Endothelial cell of umbilical vein (primary cell): ENCODE measurements at regions not wholly inside any gene's neighbourhood (a gene's known extent, or its start where the extent isn't known, plus 50 kb on each side); places are given as distances from the start of the nearest gene placed in this dataset.

Source experiments
- BruUV-seq: library from RNA; stranded (reverse); fragments of 400-500 nt; replicated peaks from 2 replicates; lab custom pipeline; 2021; lab: Mats Ljungman, UMichigan
- CTCF ChIA-PET: fragments of 300-600, 350-600 bp; sonication (Branson Sonifier 250); formaldehyde crosslinking; loops from one replicate; lab custom pipeline; 2021; ENCODE audit warnings: antibody characterized with exemption, inconsistent platforms; lab: Charles Lee
- POLR2A ChIA-PET: fragments of 300-600, 350-600 bp; sonication (Branson Sonifier 250); formaldehyde crosslinking; loops from one replicate; lab custom pipeline; 2021; ENCODE audit warnings: antibody characterized with exemption, inconsistent platforms; lab: Charles Lee
- DNase-seq: peaks from one replicate; pipeline ENCODE4 v3.0.0-alpha.2; 2011; ENCODE audit warnings: low read depth, low spot score
- FAIRE-seq: peaks from 2 replicates; lab custom pipeline; 2011; peaks lifted over from hg19 to GRCh38; lab: Jason Lieb, UNC
- H2AFZ ChIP-seq: 2 replicates; pipeline ENCODE4 v1.6.0; 2012; ENCODE audit warnings: low read depth, low read length, control low read depth, inconsistent platforms
- H3K27ac ChIP-seq: 2 replicates; pipeline ENCODE4 v1.5.1; 2011; ENCODE audit warnings: low read depth, mild to moderate bottlenecking, control low read depth, low read length, moderate library complexity; ENCODE audit not compliant: insufficient read depth
- H3K27me3 ChIP-seq, 2 experiments: 2 replicates each; pipeline versions ENCODE4 v1.6.0 to v1.6.1; 2011; ENCODE audit warnings: low read length in 2 of 2, mixed read lengths in 1 of 2; ENCODE audit not compliant: control insufficient read depth in 2 of 2, insufficient read depth in 2 of 2
- H3K36me3 ChIP-seq, 2 experiments: 2 replicates in 1 of 2; 3 replicates in 1 of 2; pipeline ENCODE4 v1.5.1; 2011; ENCODE audit warnings: low read length in 2 of 2, mild to moderate bottlenecking in 1 of 2, moderate library complexity in 1 of 2; ENCODE audit not compliant: control insufficient read depth in 2 of 2, insufficient read depth in 2 of 2; ENCODE audit errors: extremely low read depth in 1 of 2
- H3K4me1 ChIP-seq: 3 replicates; pipeline ENCODE4 v1.5.1; 2011; ENCODE audit warnings: mild to moderate bottlenecking, low read length; ENCODE audit not compliant: control insufficient read depth, insufficient read depth; ENCODE audit errors: extremely low read depth
- H3K4me2 ChIP-seq: 2 replicates; pipeline ENCODE4 v1.6.1; 2011; ENCODE audit warnings: low read length, control low read depth, mixed read lengths; ENCODE audit not compliant: insufficient read depth
- H3K4me3 ChIP-seq, 3 experiments: fragments of 200-600 bp in 1 of 3; sonication (generic), shearing (Covaris generic) in 1 of 3; replicated peaks in 1 of 3; 2 replicates each; pipeline ENCODE4 v1.5.1; 2011 to 2016; ENCODE audit warnings: control low read depth in 3 of 3, low read length in 3 of 3, mild to moderate bottlenecking in 2 of 3, inconsistent platforms in 1 of 3, low read depth in 1 of 3, moderate library complexity in 1 of 3; ENCODE audit not compliant: insufficient read depth in 1 of 3
- H3K79me2 ChIP-seq: 2 replicates; pipeline ENCODE4 v1.6.0; 2012; ENCODE audit warnings: low read length, inconsistent platforms; ENCODE audit not compliant: control insufficient read depth, insufficient read depth
- H3K9ac ChIP-seq: replicated peaks from 2 replicates; pipeline ENCODE3; 2011; ENCODE audit warnings: low read length, control low read depth; ENCODE audit not compliant: insufficient read depth; ENCODE audit errors: extremely low read depth
- H3K9me1 ChIP-seq: replicated peaks from 3 replicates; pipeline ENCODE4 v1.6.0; 2011; ENCODE audit warnings: mild to moderate bottlenecking, low read length; ENCODE audit not compliant: control insufficient read depth, insufficient read depth; ENCODE audit errors: extremely low read depth
- H3K9me3 ChIP-seq: replicated peaks from 2 replicates; pipeline ENCODE4 v1.5.1; 2012; ENCODE audit warnings: low read length, inconsistent platforms; ENCODE audit not compliant: control insufficient read depth, insufficient read depth
- H4K20me1 ChIP-seq: replicated peaks from 2 replicates; pipeline ENCODE3; 2011; ENCODE audit warnings: mild to moderate bottlenecking, low read length; ENCODE audit not compliant: control insufficient read depth, insufficient read depth; ENCODE audit errors: extremely low read depth
- CTCF ChIP-seq, 2 donors: IDR thresholded peaks; 1 replicate in 1 of 2; 2 replicates in 1 of 2; pipeline ENCODE4 v1.5.1; 2011; ENCODE audit warnings: low read length in 2 of 2, mild to moderate bottlenecking in 2 of 2, moderate library complexity in 2 of 2, control low read depth in 1 of 2, inconsistent platforms in 1 of 2, low read depth in 1 of 2; ENCODE audit not compliant: insufficient read depth in 1 of 2; ENCODE audit errors: extremely low read depth in 1 of 2
- EZH2 ChIP-seq: IDR thresholded peaks from 2 replicates; pipeline ENCODE4 v1.6.1; 2012; ENCODE audit warnings: borderline replicate concordance, low read depth, mild to moderate bottlenecking, moderate library complexity, low read length, inconsistent platforms; ENCODE audit not compliant: severe bottlenecking
- FOS ChIP-seq: IDR thresholded peaks from 2 replicates; pipeline ENCODE4 v1.6.1; 2011; ENCODE audit warnings: mild to moderate bottlenecking, low read length, moderate library complexity, borderline replicate concordance; ENCODE audit not compliant: insufficient read depth
- GATA2 ChIP-seq: IDR thresholded peaks from 2 replicates; pipeline ENCODE4 v1.7.0; 2011; ENCODE audit warnings: low read depth, mild to moderate bottlenecking, moderate library complexity, mixed read lengths, low read length; ENCODE audit not compliant: insufficient read length, insufficient read depth
- JUN ChIP-seq: IDR thresholded peaks from 2 replicates; pipeline ENCODE4 v1.6.1; 2011; ENCODE audit warnings: borderline replicate concordance, low read depth; ENCODE audit not compliant: insufficient read length, insufficient read depth
- MYC ChIP-seq: IDR thresholded peaks from one replicate; pipeline ENCODE4 v1.6.1; 2011; ENCODE audit warnings: mild to moderate bottlenecking, low read depth, low read length
- POLR2A ChIP-seq: IDR thresholded peaks from 2 replicates; pipeline ENCODE4 v1.6.1; 2012; ENCODE audit warnings: low read depth, mild to moderate bottlenecking, control low read depth, low read length
- POLR2AphosphoS5 ChIP-seq: IDR thresholded peaks from 2 replicates; pipeline ENCODE4 v1.6.1; 2012; ENCODE audit warnings: low read depth, mild to moderate bottlenecking, control low read depth, low read length, moderate library complexity; ENCODE audit not compliant: insufficient read depth
- dilution Hi-C: fragments of 300-500 bp; cut with MboI; formaldehyde crosslinking; loops from one replicate; pipeline ENCODE4 v1.15.0; 2019; ENCODE audit warnings: low sequenced_read_pairs; ENCODE audit not compliant: extremely low pct_ligation_motif_present
- intact Hi-C: fragments of 100-400 bp; cut with micrococcal nuclease; formaldehyde crosslinking; loops from one replicate; pipeline ENCODE4 v1.10.0; 2022
- TF ChIP-seq, protein P1 (sequence below): IDR thresholded peaks from 2 replicates; pipeline ENCODE4 v1.6.1; 2011; ENCODE audit not compliant: insufficient read depth, insufficient read length

DNA sequence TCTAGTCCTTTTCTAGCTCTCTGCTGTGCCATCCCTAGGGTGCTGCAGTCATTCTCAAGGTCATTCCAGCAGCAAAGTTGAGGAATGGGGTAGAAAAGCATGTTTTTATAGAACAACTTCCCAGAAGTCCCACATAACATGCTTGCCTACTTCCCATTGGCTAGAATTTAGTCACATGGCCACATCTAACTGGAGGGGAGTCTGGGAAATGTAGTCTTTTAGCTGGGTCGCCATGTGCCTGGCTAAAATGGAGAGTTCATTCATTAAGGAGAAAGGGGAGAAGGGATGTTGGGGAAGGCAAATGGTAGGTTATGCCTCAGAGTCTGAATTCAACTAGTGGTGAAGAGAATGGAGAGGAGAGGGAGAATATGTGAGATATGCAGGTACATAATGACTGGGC, 85.7 kb downstream of the SLC4A3 start:
- dilution Hi-C loops, result no loop called here
- ChIA-PET POLR2A (no interaction called here), CTCF (no interaction called here)
- Histone ChIP-seq H3K9ac (no peak overlapping the region), H3K27me3 (no peaks in the 10 kb centered on the region), H3K4me3 (no peak overlapping the region), H3K4me2 (no peak overlapping the region), H3K4me1 (no peaks in the 10 kb centered on the region), H3K9me1 (no peaks in the 10 kb centered on the region), H4K20me1 (no peaks in the 10 kb centered on the region), H3K27ac (no peak overlapping the region), H2AFZ (no peak overlapping the region), H3K9me3 (no peaks in the 10 kb centered on the region), H3K36me3 (no peaks in the 10 kb centered on the region), H3K79me2 (no peaks in the 10 kb centered on the region)
- BruUV-seq, result no TSS peak
- DNase-seq (peak; percentile 15), FAIRE-seq (no peak)
- intact Hi-C loops, result no loop called here
- TF ChIP-seq FOS (no peak), GATA2 (no peak), CTCF (IDR thresholded peaks at IDR 0.05; ENCODE audit: extremely low read depth in 1 of 2, insufficient read depth in 1 of 2, low read depth in 1 of 2, low read length in 2 of 2) (no peak), POLR2A (no peak), EZH2 (no peak), MYC (no peak), POLR2AphosphoS5 (no peak), JUN (no peak)
- TF ChIP-seq, protein P1, sequence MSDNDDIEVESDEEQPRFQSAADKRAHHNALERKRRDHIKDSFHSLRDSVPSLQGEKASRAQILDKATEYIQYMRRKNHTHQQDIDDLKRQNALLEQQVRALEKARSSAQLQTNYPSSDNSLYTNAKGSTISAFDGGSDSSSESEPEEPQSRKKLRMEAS, result no peak
